ENCODE measurements at regions not wholly inside any gene's neighbourhood (a gene's known extent, or its start where the extent isn't known, plus 50 kb on each side); places are given as distances from the start of the nearest gene placed in this dataset.

- DNase-seq (ENCODE audit: extremely low read depth in 1 of 4, low spot score in 3 of 4) = no peak
- no peaks in the 10 kb centered on the region for H3K36me3 ChIP-seq (ENCODE audit: control insufficient read depth, insufficient read depth, low read length)
- no peak overlapping the region for H3K27ac ChIP-seq (ENCODE audit: extremely low read depth, low read depth, low read length)
- H2AFZ ChIP-seq (ENCODE audit: low read depth, low read length) = no peak overlapping the region
- H3K27me3 ChIP-seq (ENCODE audit: control insufficient read depth in 2 of 2, insufficient read depth in 2 of 2, low read length in 2 of 2) = no peaks in the 10 kb centered on the region
- CTCF ChIA-PET (ENCODE audit: low intra/inter-chr PET ratio) = no interaction called here
- in situ Hi-C loops (cut with MboI) = no loop called here
- intact Hi-C loops (cut with micrococcal nuclease) = no loop called here
- no peaks in the 10 kb centered on the region for H3K4me1 ChIP-seq (replicated peaks in 1 of 2; ENCODE audit: control insufficient read depth in 2 of 2, insufficient read depth in 2 of 2, low read length in 2 of 2)
- H3K9ac ChIP-seq (ENCODE audit: insufficient read depth in 1 of 2, low read depth in 2 of 2, low read length in 2 of 2) = no peak overlapping the region
- no peaks in the 10 kb centered on the region for H4K20me1 ChIP-seq (replicated peaks; ENCODE audit: control insufficient read depth, insufficient read depth, low read length)
- no peak overlapping the region for H3K4me2 ChIP-seq (ENCODE audit: insufficient read depth, low read length)
- FAIRE-seq = no peak
- BruUV-seq (replicated peaks) = no TSS peak
- H3K79me2 ChIP-seq (ENCODE audit: control insufficient read depth, insufficient read depth, low read length) = no peaks in the 10 kb centered on the region
- POLR2A ChIA-PET = no interaction called here
- 0% methylated on average over 7 of the region's 7 CpGs for WGBS (ENCODE audit: insufficient coverage, low coverage, missing lambda C conversion rate)
- ATAC-seq = no peak
- H3K9me3 ChIP-seq (replicated peaks; ENCODE audit: control insufficient read depth, insufficient read depth, low read depth, low read length) = no peaks in the 10 kb centered on the region
- no peak overlapping the region for H3K4me3 ChIP-seq
- H3K9me1 ChIP-seq (ENCODE audit: control insufficient read depth, insufficient read depth, low read length) = no peaks in the 10 kb centered on the region
- TF ChIP-seq, protein P1, sequence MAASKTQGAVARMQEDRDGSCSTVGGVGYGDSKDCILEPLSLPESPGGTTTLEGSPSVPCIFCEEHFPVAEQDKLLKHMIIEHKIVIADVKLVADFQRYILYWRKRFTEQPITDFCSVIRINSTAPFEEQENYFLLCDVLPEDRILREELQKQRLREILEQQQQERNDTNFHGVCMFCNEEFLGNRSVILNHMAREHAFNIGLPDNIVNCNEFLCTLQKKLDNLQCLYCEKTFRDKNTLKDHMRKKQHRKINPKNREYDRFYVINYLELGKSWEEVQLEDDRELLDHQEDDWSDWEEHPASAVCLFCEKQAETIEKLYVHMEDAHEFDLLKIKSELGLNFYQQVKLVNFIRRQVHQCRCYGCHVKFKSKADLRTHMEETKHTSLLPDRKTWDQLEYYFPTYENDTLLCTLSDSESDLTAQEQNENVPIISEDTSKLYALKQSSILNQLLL (CRISPR knock-in tag; IDR thresholded peaks at IDR 0.05; ENCODE audit: borderline replicate concordance) = no peak
- TF ChIP-seq ZEB2 (IDR thresholded peaks at IDR 0.05) (no peak), POLR2H (tag; IDR thresholded peaks at IDR 0.05; ENCODE audit: low read depth) (no peak), BCOR (IDR thresholded peaks at IDR 0.05) (no peak), MIER1 (IDR thresholded peaks at IDR 0.05; ENCODE audit: low read depth) (no peak), ETV1 (tag; conservative IDR thresholded peaks at IDR 0.05; ENCODE audit: low read depth) (no peak), HMBOX1 (IDR thresholded peaks at IDR 0.05) (no peak), ZNF184 (CRISPR knock-in tag; IDR thresholded peaks at IDR 0.05) (no peak), ZNF174 (CRISPR knock-in tag; IDR thresholded peaks at IDR 0.05) (no peak), MYBL2 (IDR thresholded peaks at IDR 0.05; ENCODE audit: low read depth) (no peak), MYBL2 (CRISPR knock-in tag; IDR thresholded peaks at IDR 0.05; ENCODE audit: borderline replicate concordance) (no peak), ZNF133 (CRISPR knock-in tag; IDR thresholded peaks at IDR 0.05) (no peak), MTA2 (IDR thresholded peaks at IDR 0.05; ENCODE audit: low read depth) (no peak)
- TF ChIP-seq, protein P2, sequence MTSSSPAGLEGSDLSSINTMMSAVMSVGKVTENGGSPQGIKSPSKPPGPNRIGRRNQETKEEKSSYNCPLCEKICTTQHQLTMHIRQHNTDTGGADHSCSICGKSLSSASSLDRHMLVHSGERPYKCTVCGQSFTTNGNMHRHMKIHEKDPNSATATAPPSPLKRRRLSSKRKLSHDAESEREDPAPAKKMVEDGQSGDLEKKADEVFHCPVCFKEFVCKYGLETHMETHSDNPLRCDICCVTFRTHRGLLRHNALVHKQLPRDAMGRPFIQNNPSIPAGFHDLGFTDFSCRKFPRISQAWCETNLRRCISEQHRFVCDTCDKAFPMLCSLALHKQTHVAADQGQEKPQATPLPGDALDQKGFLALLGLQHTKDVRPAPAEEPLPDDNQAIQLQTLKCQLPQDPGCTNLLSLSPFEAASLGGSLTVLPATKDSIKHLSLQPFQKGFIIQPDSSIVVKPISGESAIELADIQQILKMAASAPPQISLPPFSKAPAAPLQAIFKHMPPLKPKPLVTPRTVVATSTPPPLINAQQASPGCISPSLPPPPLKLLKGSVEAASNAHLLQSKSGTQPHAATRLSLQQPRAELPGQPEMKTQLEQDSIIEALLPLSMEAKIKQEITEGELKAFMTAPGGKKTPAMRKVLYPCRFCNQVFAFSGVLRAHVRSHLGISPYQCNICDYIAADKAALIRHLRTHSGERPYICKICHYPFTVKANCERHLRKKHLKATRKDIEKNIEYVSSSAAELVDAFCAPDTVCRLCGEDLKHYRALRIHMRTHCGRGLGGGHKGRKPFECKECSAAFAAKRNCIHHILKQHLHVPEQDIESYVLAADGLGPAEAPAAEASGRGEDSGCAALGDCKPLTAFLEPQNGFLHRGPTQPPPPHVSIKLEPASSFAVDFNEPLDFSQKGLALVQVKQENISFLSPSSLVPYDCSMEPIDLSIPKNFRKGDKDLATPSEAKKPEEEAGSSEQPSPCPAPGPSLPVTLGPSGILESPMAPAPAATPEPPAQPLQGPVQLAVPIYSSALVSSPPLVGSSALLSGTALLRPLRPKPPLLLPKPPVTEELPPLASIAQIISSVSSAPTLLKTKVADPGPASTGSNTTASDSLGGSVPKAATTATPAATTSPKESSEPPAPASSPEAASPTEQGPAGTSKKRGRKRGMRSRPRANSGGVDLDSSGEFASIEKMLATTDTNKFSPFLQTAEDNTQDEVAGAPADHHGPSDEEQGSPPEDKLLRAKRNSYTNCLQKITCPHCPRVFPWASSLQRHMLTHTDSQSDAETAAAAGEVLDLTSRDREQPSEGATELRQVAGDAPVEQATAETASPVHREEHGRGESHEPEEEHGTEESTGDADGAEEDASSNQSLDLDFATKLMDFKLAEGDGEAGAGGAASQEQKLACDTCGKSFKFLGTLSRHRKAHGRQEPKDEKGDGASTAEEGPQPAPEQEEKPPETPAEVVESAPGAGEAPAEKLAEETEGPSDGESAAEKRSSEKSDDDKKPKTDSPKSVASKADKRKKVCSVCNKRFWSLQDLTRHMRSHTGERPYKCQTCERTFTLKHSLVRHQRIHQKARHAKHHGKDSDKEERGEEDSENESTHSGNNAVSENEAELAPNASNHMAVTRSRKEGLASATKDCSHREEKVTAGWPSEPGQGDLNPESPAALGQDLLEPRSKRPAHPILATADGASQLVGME (CRISPR knock-in tag; IDR thresholded peaks at IDR 0.05) = no peak
- TF ChIP-seq, protein P3, sequence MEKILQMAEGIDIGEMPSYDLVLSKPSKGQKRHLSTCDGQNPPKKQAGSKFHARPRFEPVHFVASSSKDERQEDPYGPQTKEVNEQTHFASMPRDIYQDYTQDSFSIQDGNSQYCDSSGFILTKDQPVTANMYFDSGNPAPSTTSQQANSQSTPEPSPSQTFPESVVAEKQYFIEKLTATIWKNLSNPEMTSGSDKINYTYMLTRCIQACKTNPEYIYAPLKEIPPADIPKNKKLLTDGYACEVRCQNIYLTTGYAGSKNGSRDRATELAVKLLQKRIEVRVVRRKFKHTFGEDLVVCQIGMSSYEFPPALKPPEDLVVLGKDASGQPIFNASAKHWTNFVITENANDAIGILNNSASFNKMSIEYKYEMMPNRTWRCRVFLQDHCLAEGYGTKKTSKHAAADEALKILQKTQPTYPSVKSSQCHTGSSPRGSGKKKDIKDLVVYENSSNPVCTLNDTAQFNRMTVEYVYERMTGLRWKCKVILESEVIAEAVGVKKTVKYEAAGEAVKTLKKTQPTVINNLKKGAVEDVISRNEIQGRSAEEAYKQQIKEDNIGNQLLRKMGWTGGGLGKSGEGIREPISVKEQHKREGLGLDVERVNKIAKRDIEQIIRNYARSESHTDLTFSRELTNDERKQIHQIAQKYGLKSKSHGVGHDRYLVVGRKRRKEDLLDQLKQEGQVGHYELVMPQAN (IDR thresholded peaks at IDR 0.05; ENCODE audit: borderline replicate concordance) = no peak
Measured at GRCh38 chr5:155620821-155621410, 607.4 kb downstream of the KIF4B start.
